ENCODE measurements at regions not wholly inside any gene's neighbourhood (a gene's known extent, or its start where the extent isn't known, plus 50 kb on each side); places are given as distances from the start of the nearest gene placed in this dataset.

DNA sequence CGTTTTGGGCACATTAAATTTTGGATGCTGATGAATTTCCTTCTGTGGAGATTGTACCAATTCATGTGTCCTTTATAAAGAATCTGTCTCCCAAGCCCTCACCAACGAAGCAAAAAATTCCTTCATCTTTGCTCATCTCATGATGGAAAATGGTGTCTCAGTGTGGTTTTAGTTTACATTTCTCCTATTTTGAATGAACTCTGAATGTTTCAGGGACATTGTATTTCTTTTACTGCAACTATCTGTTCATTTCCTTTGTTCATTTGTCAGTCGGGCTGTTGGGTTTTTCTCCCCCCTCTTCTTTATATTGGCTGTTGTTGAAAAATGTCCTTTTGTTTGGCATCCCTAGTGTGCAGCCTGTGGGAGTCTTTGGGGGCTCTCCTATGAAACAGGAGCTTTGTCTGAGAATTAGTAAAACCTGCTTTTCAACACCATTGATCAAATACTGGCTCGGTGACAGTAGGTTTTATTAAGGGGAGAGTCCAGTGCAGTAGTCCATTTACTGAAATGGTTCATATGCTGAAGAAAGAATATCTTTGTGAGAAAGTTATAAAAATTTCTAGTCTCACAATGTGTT is 91.3 kb upstream of the C1QTNF9B start:
- no peaks in the 10 kb centered on the region for H3K36me3 ChIP-seq (replicated peaks)
- no peaks in the 10 kb centered on the region for H3K9me3 ChIP-seq
- no peaks in the 10 kb centered on the region for H3K4me1 ChIP-seq
- in situ Hi-C loops (cut with MboI; ENCODE audit: low sequenced_read_pairs), result no loop called here
- H3K4me3 ChIP-seq, result no peak overlapping the region
- DNase-seq (ENCODE audit: low spot score in 2 of 2), result no peak
- no peaks in the 10 kb centered on the region; the same call in 1 of the 2 replicates for H3K27me3 ChIP-seq (ENCODE audit: low read depth)

DNA sequence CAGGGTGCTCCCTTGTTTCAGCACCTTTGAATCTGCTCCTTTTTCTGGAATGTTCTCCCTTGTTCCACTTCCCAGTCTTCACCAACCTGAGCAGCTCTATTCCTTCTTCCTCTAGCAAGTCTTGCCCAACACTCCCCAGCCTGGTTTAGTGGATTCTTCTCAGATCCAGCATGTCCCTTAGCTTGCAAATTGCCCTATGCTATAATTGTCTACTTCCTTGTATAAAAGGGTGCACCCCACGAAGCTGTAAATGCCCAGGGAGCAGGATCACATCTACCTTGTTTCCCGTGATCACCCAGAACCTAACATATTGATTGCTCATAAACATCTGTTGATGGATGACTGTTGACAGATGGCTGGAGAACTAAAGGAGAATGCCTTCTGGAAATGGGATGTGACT is 93.2 kb upstream of the C1QTNF9B start:
- no peaks in the 10 kb centered on the region; the same call in 1 of the 2 replicates for H3K27me3 ChIP-seq (ENCODE audit: low read depth)
- no peak for DNase-seq (ENCODE audit: low spot score in 2 of 2)
- H3K4me3 ChIP-seq, result no peak overlapping the region
- in situ Hi-C loops (cut with MboI; ENCODE audit: low sequenced_read_pairs), result no loop called here
- no peaks in the 10 kb centered on the region for H3K36me3 ChIP-seq (replicated peaks)
- no peaks in the 10 kb centered on the region for H3K9me3 ChIP-seq
- H3K4me1 ChIP-seq, result no peaks in the 10 kb centered on the region

DNA sequence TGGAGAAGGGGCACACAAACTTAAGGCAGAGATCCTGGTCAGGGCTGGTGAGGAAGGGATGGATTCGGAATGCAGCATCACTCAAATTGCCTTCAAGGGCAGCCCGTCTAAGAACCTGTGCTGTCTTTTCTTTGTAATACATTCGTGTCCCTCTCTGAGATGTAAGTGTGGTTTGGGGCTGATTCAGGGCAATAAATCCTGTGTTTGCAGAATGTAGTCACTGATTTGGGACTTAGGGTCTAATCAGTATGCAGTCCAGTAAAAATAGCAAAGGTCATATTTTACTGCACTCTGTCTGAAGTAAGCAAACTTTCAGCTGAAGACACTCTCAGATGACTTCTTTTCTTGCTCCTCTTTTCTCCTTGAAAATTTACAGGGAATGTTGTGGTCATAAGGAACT is 93.8 kb upstream of the C1QTNF9B start:
- in situ Hi-C loops (cut with MboI; ENCODE audit: low sequenced_read_pairs), result no loop called here
- no peaks in the 10 kb centered on the region for H3K4me1 ChIP-seq
- H3K36me3 ChIP-seq (replicated peaks), result no peaks in the 10 kb centered on the region
- no peak for DNase-seq (ENCODE audit: low spot score in 2 of 2)
- no peaks in the 10 kb centered on the region; the same call in 1 of the 2 replicates for H3K27me3 ChIP-seq (ENCODE audit: low read depth)
- H3K9me3 ChIP-seq, result no peaks in the 10 kb centered on the region
- H3K4me3 ChIP-seq, result no peak overlapping the region

DNA sequence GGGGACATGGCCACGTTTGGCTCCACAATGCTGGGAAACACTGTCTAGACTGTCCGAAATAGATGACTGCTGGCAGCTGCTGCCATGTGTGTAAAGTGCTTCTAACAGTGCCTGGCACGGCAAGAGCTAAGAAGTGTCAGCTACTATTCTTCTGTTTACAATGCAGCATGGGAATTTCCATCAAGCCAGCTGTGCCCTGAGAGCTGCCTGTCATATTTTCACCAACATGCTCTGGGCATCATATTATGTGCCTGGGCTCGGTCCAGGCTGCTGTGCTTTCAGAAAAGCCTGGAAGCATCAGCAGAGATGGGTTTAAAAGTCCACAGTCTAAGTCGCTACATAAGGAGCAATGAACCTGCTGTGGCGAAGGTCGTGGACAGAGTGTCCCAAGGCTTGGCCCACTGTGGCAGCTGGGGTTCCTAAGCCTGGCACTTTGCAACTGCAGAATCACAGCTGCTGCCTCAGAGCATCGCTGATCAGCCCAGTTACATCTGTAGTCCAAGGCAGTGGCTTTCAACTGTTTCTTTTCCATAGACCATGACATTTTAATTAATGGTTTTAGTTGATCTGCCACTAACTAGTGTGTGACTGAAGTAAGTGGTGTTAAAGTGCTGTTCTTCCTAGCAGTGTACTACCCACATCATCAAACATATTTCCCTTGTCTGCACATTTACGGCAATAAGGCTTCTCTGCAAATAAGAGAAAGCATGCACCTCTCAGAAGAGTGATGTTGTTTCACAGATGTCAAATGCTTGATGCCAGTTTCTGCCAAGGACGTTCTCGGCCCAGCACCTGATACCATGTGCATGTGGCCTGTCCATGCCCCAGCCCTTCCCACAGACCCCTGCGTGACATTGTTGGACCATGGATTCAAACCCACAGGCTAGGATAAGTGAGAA is 95.7 kb upstream of the C1QTNF9B start:
- no peaks in the 10 kb centered on the region for H3K9me3 ChIP-seq
- H3K27me3 ChIP-seq (ENCODE audit: low read depth), result no peaks in the 10 kb centered on the region; the same call in 1 of the 2 replicates
- in situ Hi-C loops (cut with MboI; ENCODE audit: low sequenced_read_pairs), result no loop called here
- H3K4me3 ChIP-seq, result no peak overlapping the region
- no peak for DNase-seq (ENCODE audit: low spot score in 2 of 2)
- no peaks in the 10 kb centered on the region for H3K4me1 ChIP-seq
- no peaks in the 10 kb centered on the region for H3K36me3 ChIP-seq (replicated peaks)

DNA sequence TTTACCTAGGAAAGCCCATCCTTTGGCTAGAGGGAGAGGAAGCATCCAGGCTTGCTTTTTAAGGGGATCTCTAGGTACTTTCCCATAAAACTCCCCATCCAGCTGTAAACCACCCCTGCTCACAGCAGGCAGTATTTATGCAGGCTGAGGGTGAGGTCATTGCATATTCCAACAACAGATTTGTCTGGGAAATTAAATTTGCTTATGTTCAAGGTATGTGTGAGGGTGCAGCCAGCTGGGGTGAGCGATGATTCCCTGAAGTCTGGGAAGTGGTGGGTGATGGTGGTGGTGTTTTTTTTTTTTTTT is 96.3 kb upstream of the C1QTNF9B start:
- in situ Hi-C loops (cut with MboI; ENCODE audit: low sequenced_read_pairs), result no loop called here
- Histone ChIP-seq H3K36me3 (replicated peaks) (no peaks in the 10 kb centered on the region), H3K4me3 (no peak overlapping the region), H3K27me3 (ENCODE audit: low read depth) (no peaks in the 10 kb centered on the region), H3K9me3 (no peaks in the 10 kb centered on the region), H3K4me1 (no peaks in the 10 kb centered on the region)
- no peak for DNase-seq (ENCODE audit: low spot score in 2 of 2)

DNA sequence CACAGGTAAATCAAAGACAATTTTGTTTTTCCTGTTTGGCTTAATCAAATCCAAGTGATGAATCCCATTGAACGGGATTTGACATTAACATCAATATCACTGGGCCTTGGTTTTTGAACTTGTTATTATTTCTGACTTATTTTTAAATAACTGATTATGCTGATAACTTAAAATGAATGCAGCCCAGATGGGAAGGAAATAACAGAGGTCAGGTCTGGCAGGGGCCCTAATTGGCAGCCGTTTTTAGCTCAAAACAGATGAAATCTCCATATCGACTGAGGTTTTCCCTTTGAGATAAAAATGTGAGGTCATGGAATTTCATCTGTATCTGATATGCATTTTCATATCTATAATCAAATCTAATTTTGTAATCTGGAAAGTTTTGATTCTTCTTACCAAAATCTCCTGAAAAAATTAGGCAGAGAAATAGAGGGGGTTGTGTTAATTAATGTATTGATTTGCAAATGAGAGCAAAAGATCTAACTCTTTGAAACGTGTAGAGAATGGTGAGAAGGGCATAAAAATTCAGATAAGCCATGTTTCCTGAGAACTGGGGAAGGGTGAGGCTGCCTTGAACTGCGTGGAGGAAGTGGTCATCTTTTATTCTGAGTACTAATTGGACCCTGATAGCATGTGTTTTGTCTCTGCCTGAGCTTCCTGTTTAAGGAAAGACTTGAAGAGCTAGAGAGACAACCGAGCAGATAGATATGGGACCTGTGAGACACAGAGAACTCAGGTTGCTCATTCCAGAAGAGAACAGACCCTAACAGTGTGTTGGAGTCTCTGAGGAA is 98.2 kb upstream of the C1QTNF9B start:
- Histone ChIP-seq H3K27me3 (ENCODE audit: low read depth) (no peaks in the 10 kb centered on the region), H3K9me3 (no peaks in the 10 kb centered on the region), H3K36me3 (replicated peaks) (no peaks in the 10 kb centered on the region), H3K4me3 (no peak overlapping the region), H3K4me1 (no peaks in the 10 kb centered on the region)
- in situ Hi-C loops (cut with MboI; ENCODE audit: low sequenced_read_pairs), result no loop called here
- no peak for DNase-seq (ENCODE audit: low spot score in 2 of 2)

DNA sequence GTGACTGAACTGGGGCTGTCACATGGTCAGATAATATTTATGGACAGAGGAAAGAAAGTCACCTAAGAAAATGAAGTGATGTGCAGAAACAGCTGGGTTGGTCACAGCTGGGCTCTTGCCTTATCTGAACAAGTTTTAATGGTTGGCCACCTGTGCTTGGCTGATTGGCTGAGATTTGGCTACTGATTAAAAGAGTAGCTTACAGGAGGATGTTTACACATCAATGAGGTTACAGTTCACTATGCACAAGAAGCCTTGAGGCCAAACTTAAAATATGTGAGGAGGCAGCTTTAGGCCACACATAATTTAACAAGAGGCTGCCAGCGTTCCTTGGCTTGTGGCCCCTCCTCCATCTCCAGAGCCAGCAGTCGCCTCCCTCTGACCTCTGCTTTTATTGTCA is 99.2 kb upstream of the C1QTNF9B start:
- H3K4me3 ChIP-seq, result no peak overlapping the region
- no peaks in the 10 kb centered on the region for H3K4me1 ChIP-seq
- H3K9me3 ChIP-seq, result no peaks in the 10 kb centered on the region
- no peaks in the 10 kb centered on the region for H3K36me3 ChIP-seq (replicated peaks)
- no peaks in the 10 kb centered on the region for H3K27me3 ChIP-seq (ENCODE audit: low read depth)
- DNase-seq (ENCODE audit: low spot score in 2 of 2), result no peak
- in situ Hi-C loops (cut with MboI; ENCODE audit: low sequenced_read_pairs), result no loop called here

DNA sequence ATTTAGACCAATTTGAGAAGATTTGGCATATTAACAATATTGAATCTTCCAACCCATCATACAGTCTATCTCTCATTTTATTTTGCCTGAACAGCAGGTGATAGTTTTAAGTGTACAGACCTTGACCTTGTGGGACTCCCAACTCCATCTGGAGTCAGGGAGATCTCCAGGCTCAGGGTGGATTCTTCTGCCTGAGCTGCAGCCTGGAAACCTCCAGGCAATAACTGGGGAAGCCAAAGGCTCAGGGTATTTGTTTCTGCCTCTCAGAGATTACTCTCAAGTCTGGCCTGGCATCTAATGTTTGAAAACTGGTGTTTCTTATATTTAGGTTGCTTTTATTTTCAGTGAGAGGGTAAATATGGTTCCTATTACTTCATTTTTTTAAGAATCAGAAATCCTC is 102.1 kb upstream of the C1QTNF9B start:
- in situ Hi-C loops (cut with MboI; ENCODE audit: low sequenced_read_pairs), result no loop called here
- H3K27me3 ChIP-seq (ENCODE audit: low read depth), result no peaks in the 10 kb centered on the region
- DNase-seq (ENCODE audit: low spot score in 2 of 2), result no peak
- no peak overlapping the region for H3K4me3 ChIP-seq
- no peaks in the 10 kb centered on the region for H3K4me1 ChIP-seq
- no peaks in the 10 kb centered on the region for H3K36me3 ChIP-seq (replicated peaks)
- no peaks in the 10 kb centered on the region for H3K9me3 ChIP-seq

DNA sequence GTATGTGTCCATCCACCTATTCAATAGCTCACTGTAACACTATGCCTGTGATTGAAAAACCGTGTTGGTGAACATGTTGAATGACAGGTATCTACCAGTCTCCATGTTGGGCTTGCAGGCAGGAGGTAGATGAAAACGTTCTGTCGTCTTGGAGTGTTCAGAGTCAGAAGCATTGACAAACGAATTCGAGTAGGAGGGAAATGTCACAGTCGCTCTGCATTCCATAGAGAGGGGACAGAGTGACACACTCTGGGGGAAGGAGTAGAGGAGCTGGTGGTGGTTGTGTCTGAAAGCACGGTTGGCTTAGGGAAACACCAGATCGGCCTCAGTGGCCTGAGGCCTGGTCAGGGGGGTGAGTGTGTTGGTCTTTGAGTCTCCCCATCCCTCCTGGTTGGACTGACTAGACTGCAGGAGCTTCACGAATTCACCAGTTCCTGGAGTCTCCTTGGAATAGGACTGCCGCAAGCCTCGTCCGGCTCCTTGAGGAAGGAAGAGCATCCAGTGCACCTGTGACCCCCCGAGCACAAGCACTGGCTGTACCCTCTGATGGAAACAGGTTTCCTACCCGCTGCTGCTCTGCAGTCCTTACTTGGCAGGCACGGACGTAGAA is 105.0 kb upstream of the C1QTNF9B start:
- no peak for DNase-seq (ENCODE audit: low spot score in 2 of 2)
- Histone ChIP-seq H3K36me3 (replicated peaks) (no peaks in the 10 kb centered on the region), H3K27me3 (ENCODE audit: low read depth) (no peaks in the 10 kb centered on the region), H3K4me3 (no peak overlapping the region), H3K4me1 (no peaks in the 10 kb centered on the region; the same call in 1 of the 2 replicates), H3K9me3 (no peaks in the 10 kb centered on the region)
- in situ Hi-C loops (cut with MboI; ENCODE audit: low sequenced_read_pairs), result no loop called here

DNA sequence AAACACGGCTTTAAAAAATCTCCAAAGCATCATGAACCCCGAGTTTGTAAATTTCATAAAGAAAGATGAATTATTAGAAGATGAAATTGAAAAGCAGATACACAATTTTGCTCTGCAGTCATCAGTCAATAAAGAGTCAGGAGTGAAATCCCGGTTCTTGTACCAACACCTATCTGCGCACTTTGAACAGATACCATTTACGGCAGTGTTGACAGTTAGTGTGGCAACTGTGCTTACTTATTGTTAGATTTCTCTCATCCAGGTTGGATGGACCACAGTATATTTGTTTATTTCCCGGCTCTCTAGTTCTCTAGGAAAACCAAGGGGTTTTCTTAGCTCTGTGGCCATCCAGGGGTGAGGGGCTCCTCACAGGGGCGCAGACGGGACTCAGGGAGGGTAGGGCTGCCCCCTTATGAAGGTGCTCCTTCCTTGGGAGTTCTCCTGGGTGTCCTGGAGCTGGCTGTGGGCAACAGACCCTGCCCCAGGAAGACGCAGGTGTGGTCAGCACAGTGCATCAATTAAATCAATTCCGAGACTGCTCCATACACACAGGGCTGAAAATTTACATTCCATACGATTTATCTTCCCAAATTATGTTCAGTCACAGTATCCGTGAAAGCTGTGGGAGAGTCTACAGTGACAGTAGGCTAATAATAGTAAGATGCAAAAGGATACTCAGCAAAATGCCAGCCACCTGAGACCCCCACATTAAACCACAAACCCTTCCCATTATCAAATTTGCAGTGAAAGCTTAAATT is 107.0 kb upstream of the C1QTNF9B start:
- no peaks in the 10 kb centered on the region for H3K27me3 ChIP-seq (ENCODE audit: low read depth)
- DNase-seq (ENCODE audit: low spot score in 2 of 2), result no peak
- no peaks in the 10 kb centered on the region; the same call in 1 of the 2 replicates for H3K4me1 ChIP-seq
- in situ Hi-C loops (cut with MboI; ENCODE audit: low sequenced_read_pairs), result no loop called here
- H3K9me3 ChIP-seq, result no peaks in the 10 kb centered on the region
- H3K36me3 ChIP-seq (replicated peaks), result no peaks in the 10 kb centered on the region
- H3K4me3 ChIP-seq, result no peak overlapping the region

DNA sequence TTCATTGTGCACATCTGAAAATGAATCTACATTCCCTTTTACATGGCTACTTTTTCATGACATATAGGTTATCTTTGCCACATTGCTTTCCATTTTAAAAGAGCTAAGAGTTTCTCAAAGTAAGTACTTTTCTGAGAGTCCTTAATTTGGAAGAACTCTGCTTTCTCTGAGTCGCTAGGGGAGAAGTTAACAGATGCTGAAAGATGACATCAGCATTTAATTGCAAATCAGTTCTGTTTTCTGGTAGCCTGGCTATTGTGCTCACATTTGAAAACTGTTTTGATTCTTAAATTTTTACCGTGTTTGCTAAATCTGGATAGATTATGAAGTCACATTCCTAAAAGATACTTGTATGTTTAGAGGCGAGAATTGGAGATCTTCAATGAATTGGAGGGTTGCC is 107.7 kb upstream of the C1QTNF9B start:
- Histone ChIP-seq H3K36me3 (replicated peaks) (no peaks in the 10 kb centered on the region), H3K27me3 (ENCODE audit: low read depth) (no peaks in the 10 kb centered on the region), H3K4me3 (no peak overlapping the region), H3K9me3 (no peaks in the 10 kb centered on the region), H3K4me1 (no peaks in the 10 kb centered on the region; the same call in 1 of the 2 replicates)
- in situ Hi-C loops (cut with MboI; ENCODE audit: low sequenced_read_pairs), result no loop called here
- no peak for DNase-seq (ENCODE audit: low spot score in 2 of 2)

DNA sequence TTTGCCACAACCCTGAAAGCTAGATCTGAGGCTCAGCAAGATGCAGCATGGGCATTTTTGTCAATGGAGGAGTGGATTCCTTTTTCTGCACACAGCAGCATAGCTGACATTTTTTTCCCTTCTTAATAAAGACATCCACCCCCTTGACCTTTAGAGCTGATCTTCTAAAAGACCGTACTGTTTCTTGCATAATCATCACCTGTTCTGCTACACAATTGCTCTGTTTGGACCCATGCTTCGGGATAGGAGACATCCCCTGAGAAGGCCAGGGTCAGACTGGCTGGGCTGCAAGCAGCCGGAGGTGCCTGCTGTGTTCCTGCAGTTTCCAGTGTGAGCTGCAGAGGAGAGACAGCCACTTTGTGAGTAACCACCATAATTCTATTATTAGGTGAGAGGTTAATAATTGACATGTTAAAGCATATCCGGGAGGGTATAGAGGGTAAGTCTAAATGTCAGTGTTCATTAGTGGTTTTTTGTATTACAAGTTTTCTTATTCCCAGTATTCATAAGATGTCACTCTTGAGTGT is 108.5 kb upstream of the C1QTNF9B start:
- no peak overlapping the region for H3K4me3 ChIP-seq
- in situ Hi-C loops (cut with MboI; ENCODE audit: low sequenced_read_pairs), result no loop called here

More for the DNA sequence above, 108.5 kb upstream of the C1QTNF9B start:
- Histone ChIP-seq H3K4me1 (no peaks in the 10 kb centered on the region; the same call in 1 of the 2 replicates), H3K27me3 (ENCODE audit: low read depth) (no peaks in the 10 kb centered on the region), H3K36me3 (replicated peaks) (no peaks in the 10 kb centered on the region), H3K9me3 (no peaks in the 10 kb centered on the region)
- no peak for DNase-seq (ENCODE audit: low spot score in 2 of 2)

Measured in HAP-1 (cell line).